Upper lobe of left lung (tissue), 4 donors: ENCODE measurements at regions not wholly inside any gene's neighbourhood (a gene's known extent, or its start where the extent isn't known, plus 50 kb on each side); places are given as distances from the start of the nearest gene placed in this dataset.

Experiments used
- EP300 ChIP-seq, 4 donors: sonication (generic); formaldehyde crosslinking; IDR thresholded peaks; one replicate each; pipeline ENCODE4 v1.5.1; 2017; ENCODE audit warnings: antibody characterized with exemption in 4 of 4, control low read depth in 2 of 4
- POLR2A ChIP-seq, 4 donors: fragments of 450-650 bp; IDR thresholded peaks; one replicate each; pipeline ENCODE4 v1.5.1; 2016 to 2017; ENCODE audit warnings: antibody characterized with exemption in 4 of 4, mild to moderate bottlenecking in 2 of 4
- POLR2AphosphoS5 ChIP-seq, 2 donors: sonication (generic); formaldehyde crosslinking; IDR thresholded peaks; one replicate each; pipeline ENCODE4 v1.5.1; 2017; ENCODE audit warnings: antibody characterized with exemption in 2 of 2
- TF ChIP-seq, protein P1 (sequence below), 6 experiments: fragments of 450-650 bp in 4 of 6; fragments of 200-600 bp in 2 of 6; sonication (generic) in 2 of 6; IDR thresholded peaks; one replicate each; pipeline ENCODE4 v1.5.1; 2016 to 2019; ENCODE audit warnings: antibody characterized with exemption in 6 of 6

- no peak for TF ChIP-seq POLR2A (IDR thresholded peaks at IDR 0.05)
- no peak for TF ChIP-seq EP300 (IDR thresholded peaks at IDR 0.05)
- TF ChIP-seq, protein P1, sequence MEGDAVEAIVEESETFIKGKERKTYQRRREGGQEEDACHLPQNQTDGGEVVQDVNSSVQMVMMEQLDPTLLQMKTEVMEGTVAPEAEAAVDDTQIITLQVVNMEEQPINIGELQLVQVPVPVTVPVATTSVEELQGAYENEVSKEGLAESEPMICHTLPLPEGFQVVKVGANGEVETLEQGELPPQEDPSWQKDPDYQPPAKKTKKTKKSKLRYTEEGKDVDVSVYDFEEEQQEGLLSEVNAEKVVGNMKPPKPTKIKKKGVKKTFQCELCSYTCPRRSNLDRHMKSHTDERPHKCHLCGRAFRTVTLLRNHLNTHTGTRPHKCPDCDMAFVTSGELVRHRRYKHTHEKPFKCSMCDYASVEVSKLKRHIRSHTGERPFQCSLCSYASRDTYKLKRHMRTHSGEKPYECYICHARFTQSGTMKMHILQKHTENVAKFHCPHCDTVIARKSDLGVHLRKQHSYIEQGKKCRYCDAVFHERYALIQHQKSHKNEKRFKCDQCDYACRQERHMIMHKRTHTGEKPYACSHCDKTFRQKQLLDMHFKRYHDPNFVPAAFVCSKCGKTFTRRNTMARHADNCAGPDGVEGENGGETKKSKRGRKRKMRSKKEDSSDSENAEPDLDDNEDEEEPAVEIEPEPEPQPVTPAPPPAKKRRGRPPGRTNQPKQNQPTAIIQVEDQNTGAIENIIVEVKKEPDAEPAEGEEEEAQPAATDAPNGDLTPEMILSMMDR (IDR thresholded peaks at IDR 0.05) = no peak
- no peak for TF ChIP-seq POLR2AphosphoS5 (IDR thresholded peaks at IDR 0.05)
These were observed 170.1 kb downstream of the PAH start for GRCh38 chr12:102746963-102747362.
